GM12878 (cell line): ENCODE measurements at regions not wholly inside any gene's neighbourhood (a gene's known extent, or its start where the extent isn't known, plus 50 kb on each side); places are given as distances from the start of the nearest gene placed in this dataset.

Experiments
- ATAC-seq: fragments of 200-7000 bp; cut with Tn5 transposase; 3 replicates; pipeline ENCODE4 v1.9.1; 2020; ENCODE audit warnings: mild to moderate bottlenecking, moderate library complexity
- BruUV-seq: library from RNA; stranded (reverse); fragments of 400-500 nt; replicated peaks from 2 replicates; lab custom pipeline; 2021; lab: Mats Ljungman, UMichigan
- CTCF ChIA-PET: fragments of 300-600 bp; sonication (Branson Sonifier 250); formaldehyde crosslinking; extraction: SDS; loops from one replicate; lab custom pipeline; 2021; ENCODE audit warnings: inconsistent platforms; lab: Yijun Ruan, JAX
- POLR2A ChIA-PET: fragments of 350-600 bp; formaldehyde crosslinking; extraction: SDS; loops from one replicate; lab custom pipeline; 2021; ENCODE audit warnings: inconsistent platforms; lab: Charles Lee
- RAD21 ChIA-PET: fragments of 300-600 bp; sonication (Branson Sonifier 250); formaldehyde crosslinking; loops from one replicate; lab custom pipeline; 2023; ENCODE audit warnings: antibody characterized with exemption; ENCODE audit not compliant: unreplicated experiment; lab: Charles Lee
- SMC1A ChIA-PET: fragments of 300-600 bp; sonication (Branson Sonifier 250); formaldehyde crosslinking; loops from one replicate; lab custom pipeline; 2023; ENCODE audit not compliant: unreplicated experiment, uncharacterized antibody; lab: Charles Lee
- DNase-seq: peaks from one replicate; pipeline ENCODE4 v3.0.0-alpha.2; 2011; ENCODE audit warnings: low read depth, low spot score
- FAIRE-seq: peaks from 3 replicates; lab custom pipeline; 2011; peaks lifted over from hg19 to GRCh38; lab: Jason Lieb, UNC
- H2AFZ ChIP-seq: 2 replicates; pipeline ENCODE4 v1.6.0; 2011; ENCODE audit warnings: low read depth, low read length, control low read depth; ENCODE audit not compliant: control insufficient read depth
- H3K27ac ChIP-seq: 2 replicates; pipeline ENCODE4 v1.5.1; 2011; ENCODE audit warnings: control low read depth; ENCODE audit not compliant: control insufficient read depth, insufficient read depth
- H3K27me3 ChIP-seq, 2 experiments: replicated peaks in 1 of 2; 2 replicates each; pipeline versions ENCODE4 v1.6.0 to v1.6.1; 2011; ENCODE audit warnings: low read length in 1 of 2; ENCODE audit not compliant: control insufficient read depth in 2 of 2, insufficient read depth in 2 of 2
- H3K36me3 ChIP-seq, 2 experiments: 2 replicates each; pipeline ENCODE4 v1.5.1; 2011; ENCODE audit warnings: low read length in 1 of 2; ENCODE audit not compliant: control insufficient read depth in 2 of 2, insufficient read depth in 2 of 2
- H3K4me1 ChIP-seq: 2 replicates; pipeline ENCODE4 v1.6.1; 2011; ENCODE audit warnings: mild to moderate bottlenecking, low read length, moderate library complexity, mixed read lengths; ENCODE audit not compliant: control insufficient read depth, insufficient read depth
- H3K4me2 ChIP-seq: 2 replicates; pipeline ENCODE4 v1.6.0; 2011; ENCODE audit warnings: control low read depth; ENCODE audit not compliant: control insufficient read depth, insufficient read depth
- H3K4me3 ChIP-seq: fragments of 200-600 bp; sonication (generic); 2 replicates; pipeline ENCODE4 v1.5.1; 2016
- H3K79me2 ChIP-seq: 2 replicates; pipeline ENCODE4 v1.6.0; 2011; ENCODE audit warnings: low read length; ENCODE audit not compliant: control insufficient read depth, insufficient read depth
- H3K9ac ChIP-seq: 2 replicates; pipeline ENCODE4 v1.8.0; 2011; ENCODE audit warnings: low read length, control low read depth, mixed read lengths; ENCODE audit not compliant: control insufficient read depth, insufficient read depth
- H3K9me3 ChIP-seq: replicated peaks from 3 replicates; pipeline ENCODE4 v1.5.1; 2011; ENCODE audit warnings: mild to moderate bottlenecking, low read length; ENCODE audit not compliant: control insufficient read depth, insufficient read depth
- H4K20me1 ChIP-seq: 2 replicates; pipeline ENCODE4 v1.6.0; 2011; ENCODE audit not compliant: control insufficient read depth, insufficient read depth
- BACH1 ChIP-seq: fragments of 450-650 bp; IDR thresholded peaks from 2 replicates; pipeline ENCODE4 v1.6.1; 2017; ENCODE audit warnings: mild to moderate bottlenecking, borderline replicate concordance
- CBX3 ChIP-seq: fragments of 200-600 bp; sonication (generic); IDR thresholded peaks from 2 replicates; pipeline ENCODE4 v1.6.1; 2016; ENCODE audit warnings: low read depth, borderline replicate concordance
- MAX ChIP-seq: IDR thresholded peaks from 2 replicates; pipeline ENCODE4 v1.6.1; 2012; ENCODE audit warnings: low read depth, low read length, improper control_type of control experiment
- POLR2A ChIP-seq: IDR thresholded peaks from 2 replicates; pipeline ENCODE4 v1.6.1; 2011; ENCODE audit warnings: low read depth, mild to moderate bottlenecking, low read length
- RUNX3 ChIP-seq: IDR thresholded peaks from 2 replicates; pipeline ENCODE4 v1.6.1; 2012; ENCODE audit warnings: low read length, inconsistent platforms
- ZNF687 ChIP-seq: fragments of 450-650 bp; IDR thresholded peaks from 2 replicates; pipeline ENCODE4 v1.6.1; 2017; ENCODE audit warnings: mild to moderate bottlenecking, moderate library complexity
- WGBS: methylation state at CpG from one replicate; pipeline ENCODE4 v1.1.6; 2016; ENCODE audit warnings: low lambda C conversion rate; ENCODE audit not compliant: insufficient replicate concordance, insufficient coverage; ENCODE audit errors: missing lambda C conversion rate; 5-methylcytosine and 5-hydroxymethylcytosine counted together
- in situ Hi-C: fragments of 300-500 bp; cut with MboI; formaldehyde crosslinking; loops from 9 replicates; pipeline ENCODE4 v1.14.3; 2018; ENCODE audit warnings: mixed read lengths
- intact Hi-C: fragments of 100-400 bp; cut with micrococcal nuclease; formaldehyde crosslinking; loops from one replicate; pipeline ENCODE4 v1.14.2; 2022; ENCODE audit not compliant: unreplicated experiment

GRCh38 chr5:175248416-175248905, 195.5 kb downstream of the DRD1 start:
- intact Hi-C loops: no loop called here
- 59% methylated on average over 6 of the region's 6 CpGs for WGBS
- H3K9me3 ChIP-seq: no peaks in the 10 kb centered on the region
- H3K4me1 ChIP-seq: no peaks in the 10 kb centered on the region
- ChIA-PET POLR2A (no interaction called here), CTCF (no interaction called here), RAD21 (no interaction called here), SMC1A (no interaction called here)
- H3K27ac ChIP-seq: no peak overlapping the region
- no peak for FAIRE-seq
- no peaks in the 10 kb centered on the region; a peak in 1 of 4 replicates for H3K27me3 ChIP-seq
- no peak overlapping the region for H3K4me3 ChIP-seq
- no peak for TF ChIP-seq RUNX3
- no peak for TF ChIP-seq CBX3
- no peak for TF ChIP-seq POLR2A
- TF ChIP-seq BACH1: no peak
- no peak for DNase-seq
- BruUV-seq: no TSS peak
- H3K4me2 ChIP-seq: no peak overlapping the region
- in situ Hi-C loops: no loop called here
- H4K20me1 ChIP-seq: no peaks in the 10 kb centered on the region
- ATAC-seq: no peak
- H2AFZ ChIP-seq: no peak overlapping the region
- no peaks in the 10 kb centered on the region for H3K79me2 ChIP-seq
- no peak overlapping the region for H3K9ac ChIP-seq
- no peaks in the 10 kb centered on the region for H3K36me3 ChIP-seq

- H3K79me2 ChIP-seq: no peaks in the 10 kb centered on the region
- ATAC-seq (no peak), DNase-seq (no peak), FAIRE-seq (no peak)
- no peaks in the 10 kb centered on the region for H3K36me3 ChIP-seq
- SMC1A ChIA-PET: no interaction called here
- BruUV-seq: no TSS peak
- CTCF ChIA-PET: no interaction called here
- H3K4me2 ChIP-seq: no peak overlapping the region
- intact Hi-C loops: no loop called here
- H3K27ac ChIP-seq: no peak overlapping the region
- in situ Hi-C loops: no loop called here
- no peaks in the 10 kb centered on the region for H3K9me3 ChIP-seq
- no peaks in the 10 kb centered on the region; a peak in 1 of 4 replicates for H3K27me3 ChIP-seq
- RAD21 ChIA-PET: no interaction called here
- no peaks in the 10 kb centered on the region for H3K4me1 ChIP-seq
- H4K20me1 ChIP-seq: no peaks in the 10 kb centered on the region
- TF ChIP-seq ZNF687: no peak
- TF ChIP-seq MAX: no peak
- no peak overlapping the region for H3K4me3 ChIP-seq
- no peak overlapping the region for H2AFZ ChIP-seq
- POLR2A ChIA-PET: no interaction called here
- no peak overlapping the region for H3K9ac ChIP-seq
- 14% methylated on average over 4 of the region's 4 CpGs for WGBS
These were observed 197.0 kb downstream of the DRD1 start for GRCh38 chr5:175246889-175247520.
